Posterior cingulate gyrus (tissue), 11 donors: ENCODE measurements at regions not wholly inside any gene's neighbourhood (a gene's known extent, or its start where the extent isn't known, plus 50 kb on each side); places are given as distances from the start of the nearest gene placed in this dataset.
"Not testable (repeated sequence)": the region's sequence is repeated elsewhere in the genome, so short reads cannot be mapped to it uniquely, and the experiment has no call there.

Experiments
- DNase-seq, 10 donors: peaks; one replicate each; pipeline versions ENCODE4 v3.0.0 to v3.0.0-alpha.2; 2020 to 2021; ENCODE audit warnings: mixed read lengths in 3 of 10
- intact Hi-C: fragments of 100-400 bp; cut with DNase I; formaldehyde crosslinking; loops from one replicate; pipeline ENCODE4 v1.15.1; 2023

GRCh38 chr17:69669441-69670178 lies 255.1 kb downstream of the MAP2K6 start:
- intact Hi-C loops, result no loop called here
- DNase-seq, result no peak

GRCh38 chr17:69672924-69673323 lies 258.4 kb downstream of the MAP2K6 start:
- DNase-seq, result no peak
- intact Hi-C loops, result no loop called here

GRCh38 chr17:69677130-69677529 lies 262.6 kb downstream of the MAP2K6 start:
- no peak for DNase-seq
- intact Hi-C loops, result no loop called here

- no peak for DNase-seq
- intact Hi-C loops, result no loop called here
Observed at GRCh38 chr17:69678206-69678605, 263.7 kb downstream of the MAP2K6 start.

- no peak for DNase-seq
- intact Hi-C loops, result no loop called here
Observed at GRCh38 chr17:69679829-69680228, 265.3 kb downstream of the MAP2K6 start.

GRCh38 chr17:69684251-69684650 lies 269.8 kb downstream of the MAP2K6 start:
- intact Hi-C loops, result no loop called here
- no peak for DNase-seq

- intact Hi-C loops, DNase-seq: not testable (repeated sequence)
Observed at GRCh38 chr17:69685150-69685549, 270.7 kb downstream of the MAP2K6 start.

GRCh38 chr17:69690531-69690930 lies 276.0 kb downstream of the MAP2K6 start:
- DNase-seq, result no peak
- intact Hi-C loops, result no loop called here

- DNase-seq, result no peak
- intact Hi-C loops, result no loop called here
Observed at GRCh38 chr17:69692171-69692570, 277.7 kb downstream of the MAP2K6 start.

- intact Hi-C loops, result no loop called here
- DNase-seq, result no peak
Observed at GRCh38 chr17:69695646-69696045, 281.1 kb downstream of the MAP2K6 start.

- intact Hi-C loops, result no loop called here
- no peak for DNase-seq
Observed at GRCh38 chr17:69696650-69697049, 282.2 kb downstream of the MAP2K6 start.

- intact Hi-C loops, result not testable (repeated sequence)
Observed at GRCh38 chr17:69698352-69698751, 283.9 kb downstream of the MAP2K6 start.

GRCh38 chr17:69702078-69702477 lies 287.6 kb downstream of the MAP2K6 start:
- intact Hi-C loops, result no loop called here
- DNase-seq, result no peak

More at GRCh38 chr17:69698352-69698751, 283.9 kb downstream of the MAP2K6 start:
- not testable (repeated sequence) for DNase-seq

- intact Hi-C loops, result no loop called here
Observed at GRCh38 chr17:69703751-69704150, 289.3 kb downstream of the MAP2K6 start.

GRCh38 chr17:69704935-69705334 lies 290.4 kb downstream of the MAP2K6 start:
- intact Hi-C loops, result no loop called here
- DNase-seq, result no peak

More at GRCh38 chr17:69703751-69704150, 289.3 kb downstream of the MAP2K6 start:
- DNase-seq, result no peak

- no peak for DNase-seq
- intact Hi-C loops, result no loop called here
Observed at GRCh38 chr17:69706127-69706526, 291.6 kb downstream of the MAP2K6 start.

- no peak for DNase-seq
- intact Hi-C loops, result no loop called here
Observed at GRCh38 chr17:69709441-69709840, 294.9 kb downstream of the MAP2K6 start.

GRCh38 chr17:69710926-69711325 lies 296.4 kb downstream of the MAP2K6 start:
- intact Hi-C loops, result no loop called here
- DNase-seq, result no peak

- intact Hi-C loops, result no loop called here
Observed at GRCh38 chr17:69711541-69711940, 297.0 kb downstream of the MAP2K6 start.

GRCh38 chr17:69712801-69713311 lies 298.4 kb downstream of the MAP2K6 start:
- intact Hi-C loops, result no loop called here
- DNase-seq, result no peak

More at GRCh38 chr17:69711541-69711940, 297.0 kb downstream of the MAP2K6 start:
- no peak for DNase-seq

GRCh38 chr17:69713815-69714214 lies 299.3 kb downstream of the MAP2K6 start:
- intact Hi-C loops, result no loop called here
- no peak for DNase-seq

- intact Hi-C loops, result no loop called here
- no peak for DNase-seq
Observed at GRCh38 chr17:69714669-69715068, 300.2 kb downstream of the MAP2K6 start.
